ENCODE measurements at regions not wholly inside any gene's neighbourhood (a gene's known extent, or its start where the extent isn't known, plus 50 kb on each side); places are given as distances from the start of the nearest gene placed in this dataset.

GRCh38 chrY:15976771-15977170 lies 1452.4 kb downstream of the NLGN4Y start:
- no peak overlapping the region for H3K27ac ChIP-seq (ENCODE audit: low read depth)
- no peak overlapping the region for H2AFZ ChIP-seq
- Mint-ChIP-seq H3K27me3 (ENCODE audit: insufficient read depth, low read depth, poor library complexity) (peaks cover 3% of the 10 kb centered on the region), H3K9me3 (peaks cover 11% of the 10 kb centered on the region), H3K4me1 (no peaks in the 10 kb centered on the region), H3K4me3 (no peak overlapping the region), H3K36me3 (ENCODE audit: low read depth) (peaks cover 6% of the 10 kb centered on the region; the same call in 2 of the 3 replicates), H3K27ac (no peak overlapping the region)
- H3K9me2 ChIP-seq (ENCODE audit: insufficient read depth) = no peaks in the 10 kb centered on the region
- no peaks in the 10 kb centered on the region for H4K20me1 ChIP-seq (replicated peaks; ENCODE audit: insufficient read depth)
- no peaks in the 10 kb centered on the region for H3K36me3 ChIP-seq (ENCODE audit: insufficient read depth)
- H3K4me3 ChIP-seq = no peak overlapping the region
- TF ChIP-seq EZH2 (IDR thresholded peaks at IDR 0.05; ENCODE audit: low read depth, unreplicated experiment) (no peak), ETS1 (IDR thresholded peaks at IDR 0.05) (no peak), JUNB (IDR thresholded peaks at IDR 0.05; ENCODE audit: unreplicated experiment) (no peak), EZH2phosphoT487 (IDR thresholded peaks at IDR 0.05; ENCODE audit: unreplicated experiment) (no peak), NANOG (IDR thresholded peaks at IDR 0.05; ENCODE audit: borderline replicate concordance) (no peak), ZNF114 (CRISPR knock-in tag; IDR thresholded peaks at IDR 0.05) (no peak), ZNF331 (CRISPR knock-in tag; IDR thresholded peaks at IDR 0.05; ENCODE audit: low read depth) (no peak), CREB1 (CRISPR knock-in tag; IDR thresholded peaks at IDR 0.05; ENCODE audit: low read depth) (no peak), REST (IDR thresholded peaks at IDR 0.05; ENCODE audit: unreplicated experiment) (no peak), STAT1 (IDR thresholded peaks at IDR 0.05; ENCODE audit: unreplicated experiment) (no peak), CTCF (conservative IDR thresholded peaks at IDR 0.05; ENCODE audit: low read depth in 2 of 2) (no peak), POLR2AphosphoS5 (IDR thresholded peaks at IDR 0.05; ENCODE audit: low read depth) (no peak), ZNF462 (CRISPR knock-in tag; IDR thresholded peaks at IDR 0.05) (no peak)
- no peaks in the 10 kb centered on the region for H3K27me3 ChIP-seq (ENCODE audit: insufficient read depth)
- no peaks in the 10 kb centered on the region for H3F3A ChIP-seq (replicated peaks; ENCODE audit: low read depth)
- H3K4me2 ChIP-seq = no peak overlapping the region
- H3K79me2 ChIP-seq (replicated peaks; ENCODE audit: insufficient read depth) = no peaks in the 10 kb centered on the region
- DNase-seq (ENCODE audit: low spot score) (no peak), ATAC-seq (no peak)
- H3K4me1 ChIP-seq (ENCODE audit: insufficient read depth) = no peaks in the 10 kb centered on the region

Data from GM23338 (cell line).